RWPE1 (cell line): ENCODE measurements at regions not wholly inside any gene's neighbourhood (a gene's known extent, or its start where the extent isn't known, plus 50 kb on each side); places are given as distances from the start of the nearest gene placed in this dataset.

Experiments
- CTCF ChIA-PET: fragments of 350-600 bp; sonication (Branson Sonifier 250); formaldehyde crosslinking; extraction: SDS; loops from one replicate; lab custom pipeline; 2021; lab: Yijun Ruan, JAX
- POLR2A ChIA-PET: fragments of 400-600 bp; formaldehyde crosslinking; extraction: SDS; loops from one replicate; lab custom pipeline; 2020; ENCODE audit warnings: antibody characterized with exemption; ENCODE audit not compliant: low non-redundant PET; lab: Yijun Ruan, JAX
- DNase-seq: peaks from one replicate; pipeline ENCODE4 v3.0.0; 2012; ENCODE audit warnings: low spot score
- H3K27ac ChIP-seq: fragments of 450-650 bp; 2 replicates; pipeline ENCODE4 v1.5.1; 2017
- CTCF ChIP-seq: fragments of 450-650 bp; conservative IDR thresholded peaks from 2 replicates; pipeline ENCODE4 v1.5.1; 2017; ENCODE audit warnings: low read depth, mild to moderate bottlenecking

- H3K27ac ChIP-seq: no peak overlapping the region
- TF ChIP-seq CTCF: no peak
- ChIA-PET CTCF (interaction anchor here (0.6 kb wide), 2 partner anchors 838 to 969 kb away, joined by 3 to 4 read pairs; no protein-coding TSS in a partner anchor), POLR2A (no interaction called here)
- DNase-seq: no peak
These were observed 58.7 kb upstream of the TMED7 start for GRCh38 chr5:115684513-115685037.

GRCh38 chr5:115683081-115683480 lies 57.2 kb upstream of the TMED7 start:
- no peak overlapping the region for H3K27ac ChIP-seq
- no peak for TF ChIP-seq CTCF
- POLR2A ChIA-PET: no interaction called here
- no peak for DNase-seq
- CTCF ChIA-PET: interaction anchor here (0.5 to 1.2 kb wide), 3 partner anchors 20 to 46 kb away, joined by 3 to 4 read pairs (median 4); no protein-coding TSS in a partner anchor
